CD4-positive, alpha-beta T cell (primary cell): ENCODE measurements at regions not wholly inside any gene's neighbourhood (a gene's known extent, or its start where the extent isn't known, plus 50 kb on each side); places are given as distances from the start of the nearest gene placed in this dataset.

ENCODE experiments used
- ATAC-seq: fragments of 200-7000 bp; cut with Tn5 transposase; one replicate; pipeline ENCODE4 v1.10.0; 2022; ENCODE audit warnings: mild to moderate bottlenecking; ENCODE audit not compliant: poor library complexity
- CTCF ChIA-PET: fragments of 350-600 bp; sonication (Branson Sonifier 250); formaldehyde crosslinking; loops from one replicate; lab custom pipeline; 2021; ENCODE audit warnings: antibody characterized with exemption, inconsistent platforms; lab: Charles Lee
- POLR2A ChIA-PET: fragments of 350-600 bp; sonication (Branson Sonifier 250); formaldehyde crosslinking; loops from one replicate; lab custom pipeline; 2021; ENCODE audit warnings: antibody characterized with exemption, inconsistent platforms; lab: Charles Lee
- DNase-seq, 14 experiments: peaks; one replicate each; pipeline ENCODE4 v3.0.0-alpha.2; 2013 to 2020; ENCODE audit warnings: mixed read lengths in 2 of 14
- H3K27ac ChIP-seq, 2 donors: one replicate each; pipeline versions ENCODE4 v1.5.1 to v1.7.0; 2013; ENCODE audit warnings: low read length in 2 of 2, low read depth in 1 of 2, mild to moderate bottlenecking in 1 of 2
- H3K27me3 ChIP-seq, 2 experiments: 1 replicate in 1 of 2; 2 replicates in 1 of 2; pipeline versions ENCODE4 v1.6.1 to v1.7.0; 2013; ENCODE audit warnings: low read length in 2 of 2, control low read depth in 1 of 2, mild to moderate bottlenecking in 1 of 2, moderate library complexity in 1 of 2; ENCODE audit not compliant: insufficient read depth in 2 of 2, control insufficient read depth in 1 of 2
- H3K36me3 ChIP-seq: one replicate; pipeline ENCODE4 v1.6.1; 2013; ENCODE audit warnings: low read length, control low read depth; ENCODE audit not compliant: insufficient read depth
- H3K4me1 ChIP-seq: one replicate; pipeline ENCODE4 v1.6.1; 2013; ENCODE audit warnings: low read length, control low read depth; ENCODE audit not compliant: insufficient read depth
- H3K4me3 ChIP-seq: one replicate; pipeline ENCODE4 v1.5.1; 2013; ENCODE audit warnings: mild to moderate bottlenecking, low read length, moderate library complexity
- H3K9me3 ChIP-seq, 2 experiments: 1 replicate in 1 of 2; 2 replicates in 1 of 2; pipeline versions ENCODE4 v1.6.1 to v1.7.0; 2013; ENCODE audit warnings: low read length in 2 of 2, mild to moderate bottlenecking in 2 of 2, control low read depth in 1 of 2, moderate library complexity in 1 of 2; ENCODE audit not compliant: control insufficient read depth in 1 of 2, insufficient read depth in 1 of 2
- H3K27ac Mint-ChIP-seq: one replicate; pipeline ENCODE4 v1.8.0; 2020; ENCODE audit warnings: mixed read lengths
- H3K27me3 Mint-ChIP-seq: one replicate; pipeline ENCODE4 v1.8.0; 2021; ENCODE audit warnings: mixed read lengths
- H3K36me3 Mint-ChIP-seq: one replicate; pipeline ENCODE4 v1.8.0; 2021; ENCODE audit warnings: low read depth, mixed read lengths
- H3K4me1 Mint-ChIP-seq: one replicate; pipeline ENCODE4 v1.8.0; 2021; ENCODE audit warnings: low read depth, mixed read lengths
- H3K4me3 Mint-ChIP-seq: one replicate; pipeline ENCODE4 v1.8.0; 2020; ENCODE audit warnings: mild to moderate bottlenecking, mixed read lengths
- H3K9me3 Mint-ChIP-seq: one replicate; pipeline ENCODE4 v1.8.0; 2020; ENCODE audit warnings: mixed read lengths
- CTCF ChIP-seq: fragments of 200-600 bp; IDR thresholded peaks from one replicate; pipeline ENCODE4 v1.8.0; 2022; ENCODE audit warnings: antibody characterized with exemption, mild to moderate bottlenecking
- intact Hi-C, 2 experiments: fragments of 100-400 bp; cut with DNase I in 1 of 2; cut with micrococcal nuclease in 1 of 2; formaldehyde crosslinking; loops; one replicate each; pipeline versions ENCODE4 v1.15.1 to v1.9.0; 2023 to 2025; cut with DNase I, micrococcal nuclease

GRCh38 chr7:106518239-106518638 lies 142.7 kb downstream of the CCDC71L start:
- ATAC-seq = no peak
- no peak overlapping the region for H3K4me3 Mint-ChIP-seq
- no peak overlapping the region for H3K27ac Mint-ChIP-seq
- intact Hi-C loops = no loop called here
- Histone ChIP-seq H3K27ac (no peak overlapping the region), H3K9me3 (no peaks in the 10 kb centered on the region), H3K27me3 (peaks cover 9 to 20% of the 10 kb centered on the region in 2 experiments), H3K4me1 (no peaks in the 10 kb centered on the region), H3K4me3 (no peak overlapping the region), H3K36me3 (no peaks in the 10 kb centered on the region)
- no peaks in the 10 kb centered on the region for H3K36me3 Mint-ChIP-seq
- H3K27me3 Mint-ChIP-seq = peaks cover 37% of the 10 kb centered on the region
- no peaks in the 10 kb centered on the region for H3K9me3 Mint-ChIP-seq
- DNase-seq = no peak
- ChIA-PET POLR2A (no interaction called here), CTCF (no interaction called here)
- TF ChIP-seq CTCF = no peak
- no peaks in the 10 kb centered on the region for H3K4me1 Mint-ChIP-seq

DNA sequence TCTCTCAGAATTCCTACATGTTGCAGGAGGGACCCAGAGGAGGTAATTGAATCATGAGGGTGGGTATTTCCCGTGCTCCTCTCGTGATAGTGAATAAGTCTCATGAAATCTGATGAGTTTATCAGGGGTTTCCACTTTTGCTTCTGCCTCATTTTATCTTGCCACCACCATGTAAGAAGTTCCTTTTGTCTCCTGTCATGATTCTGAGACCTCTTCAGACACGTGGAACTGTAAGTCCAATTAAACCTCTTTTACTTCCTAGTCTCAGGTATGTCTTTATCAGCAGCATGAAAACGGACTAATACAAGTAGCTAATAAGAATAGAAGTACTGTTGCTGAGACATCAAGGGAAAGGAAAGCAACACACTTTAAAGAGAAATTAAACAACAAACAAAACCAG lies 143.4 kb downstream of the CCDC71L start:
- Histone ChIP-seq H3K4me1 (no peaks in the 10 kb centered on the region), H3K27ac (no peak overlapping the region), H3K9me3 (no peaks in the 10 kb centered on the region), H3K27me3 (peaks cover 9 to 20% of the 10 kb centered on the region in 2 experiments), H3K4me3 (no peak overlapping the region), H3K36me3 (no peaks in the 10 kb centered on the region)
- ATAC-seq (no peak), DNase-seq (no peak)
- H3K27ac Mint-ChIP-seq = no peak overlapping the region
- H3K4me3 Mint-ChIP-seq = no peak overlapping the region
- peaks cover 37% of the 10 kb centered on the region for H3K27me3 Mint-ChIP-seq
- no peak for TF ChIP-seq CTCF
- ChIA-PET POLR2A (no interaction called here), CTCF (no interaction called here)
- no peaks in the 10 kb centered on the region for H3K4me1 Mint-ChIP-seq
- H3K9me3 Mint-ChIP-seq = no peaks in the 10 kb centered on the region
- no peaks in the 10 kb centered on the region for H3K36me3 Mint-ChIP-seq
- intact Hi-C loops = no loop called here

DNA sequence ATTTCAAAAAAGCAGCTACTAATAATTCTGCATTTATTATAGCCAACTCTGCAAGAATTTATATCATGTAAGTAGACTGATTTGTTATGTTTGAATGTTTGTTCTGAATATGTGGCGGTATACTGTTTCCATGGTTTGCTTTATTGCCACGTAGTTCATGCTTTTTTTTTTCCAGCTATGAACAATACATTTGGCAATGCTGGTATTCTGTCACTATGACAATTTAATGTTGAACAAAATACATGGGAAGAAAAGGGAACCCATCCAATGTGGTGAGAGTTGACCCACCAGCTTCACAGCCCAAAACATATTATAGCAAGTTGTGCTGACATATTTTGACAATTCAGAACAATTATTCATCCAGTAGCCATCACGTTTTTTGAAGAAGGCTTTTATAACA lies 145.6 kb downstream of the CCDC71L start:
- no peaks in the 10 kb centered on the region for H3K9me3 ChIP-seq
- Mint-ChIP-seq H3K27ac (no peak overlapping the region), H3K27me3 (peaks cover 37% of the 10 kb centered on the region), H3K4me1 (no peaks in the 10 kb centered on the region), H3K9me3 (no peaks in the 10 kb centered on the region), H3K36me3 (no peaks in the 10 kb centered on the region), H3K4me3 (no peak overlapping the region)
- DNase-seq (no peak), ATAC-seq (no peak)
- no peak overlapping the region for H3K27ac ChIP-seq
- ChIA-PET POLR2A (no interaction called here), CTCF (no interaction called here)
- intact Hi-C loops = no loop called here
- peaks cover 9 to 20% of the 10 kb centered on the region in 2 experiments for H3K27me3 ChIP-seq
- no peak overlapping the region for H3K4me3 ChIP-seq
- no peaks in the 10 kb centered on the region for H3K36me3 ChIP-seq
- no peaks in the 10 kb centered on the region for H3K4me1 ChIP-seq
- TF ChIP-seq CTCF = no peak
